Lower leg skin (tissue), 3 donors: ENCODE measurements at regions not wholly inside any gene's neighbourhood (a gene's known extent, or its start where the extent isn't known, plus 50 kb on each side); places are given as distances from the start of the nearest gene placed in this dataset.

ENCODE experiments used
- CTCF ChIP-seq, 3 donors: fragments of 450-650 bp; IDR thresholded peaks; one replicate each; pipeline ENCODE4 v1.5.1; 2016; ENCODE audit warnings: antibody characterized with exemption in 3 of 3, mild to moderate bottlenecking in 3 of 3, moderate library complexity in 2 of 3
- POLR2A ChIP-seq, 2 donors: fragments of 450-650 bp; IDR thresholded peaks; one replicate each; pipeline ENCODE4 v1.6.1; 2016 to 2017; ENCODE audit warnings: antibody characterized with exemption in 2 of 2, mild to moderate bottlenecking in 1 of 2, moderate library complexity in 1 of 2

- TF ChIP-seq CTCF (IDR thresholded peaks at IDR 0.05) (no peak), POLR2A (IDR thresholded peaks at IDR 0.05) (no peak)
Measured at GRCh38 chr13:61830475-61830874, 414.8 kb upstream of the PCDH20 start.
